GM12891 (cell line): ENCODE measurements at regions not wholly inside any gene's neighbourhood (a gene's known extent, or its start where the extent isn't known, plus 50 kb on each side); places are given as distances from the start of the nearest gene placed in this dataset.
A peak's percentile ranks its signal among the peaks of the same experiment; 100 is the strongest.

Experiments used
- DNase-seq: peaks from one replicate; pipeline ENCODE4 v3.0.0; 2011; ENCODE audit warnings: low spot score; ENCODE audit not compliant: insufficient read length
- FAIRE-seq: peaks from 2 replicates; lab custom pipeline; 2011; peaks lifted over from hg19 to GRCh38; lab: Jason Lieb, UNC
- PAX5 ChIP-seq: IDR thresholded peaks from 2 replicates; pipeline ENCODE4 v1.6.1; 2011; ENCODE audit warnings: low read length, moderate library complexity, mild to moderate bottlenecking; ENCODE audit not compliant: insufficient read depth, severe bottlenecking
- POLR2A ChIP-seq: IDR thresholded peaks from 2 replicates; pipeline ENCODE4 v1.6.1; 2011; ENCODE audit warnings: low read depth, low read length, control low read depth
- POLR2AphosphoS5 ChIP-seq: IDR thresholded peaks from 2 replicates; pipeline ENCODE4 v1.6.1; 2011; ENCODE audit warnings: low read depth, low read length, control low read depth
- POU2F2 ChIP-seq: IDR thresholded peaks from 2 replicates; pipeline ENCODE4 v1.6.1; 2011; ENCODE audit warnings: low read depth, mild to moderate bottlenecking, control low read depth, low read length, moderate library complexity
- SPI1 ChIP-seq: IDR thresholded peaks from 2 replicates; pipeline ENCODE4 v1.6.1; 2011; ENCODE audit warnings: low read depth, low read length, control low read depth
- TAF1 ChIP-seq: IDR thresholded peaks from 2 replicates; pipeline ENCODE4 v1.6.1; 2011; ENCODE audit warnings: low read depth, low read length, control low read depth

DNA sequence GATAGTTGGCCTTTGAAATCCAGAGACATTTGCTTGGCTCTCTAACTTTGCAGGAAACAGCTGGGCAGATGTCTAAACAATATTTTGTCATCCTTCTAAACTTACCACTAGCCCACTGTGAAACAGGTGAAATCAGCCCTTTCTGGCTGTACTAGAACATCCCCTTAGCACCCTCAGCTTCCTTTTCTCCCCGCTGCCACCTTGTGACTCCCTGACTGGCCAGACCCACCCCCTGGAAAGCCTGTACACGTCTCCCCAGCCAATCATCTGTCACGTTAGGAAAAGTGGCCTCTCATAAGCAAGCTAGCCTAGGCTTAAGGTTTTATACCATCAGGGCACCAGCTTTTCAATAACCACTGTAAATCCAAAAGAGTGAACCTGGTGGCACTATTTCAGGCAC, 88.6 kb upstream of the E2F3 start:
- no peak for DNase-seq
- FAIRE-seq, result no peak
- TF ChIP-seq TAF1 (no peak), POLR2A (no peak), POU2F2 (no peak), SPI1 (no peak), PAX5 (no peak), POLR2AphosphoS5 (no peak)

DNA sequence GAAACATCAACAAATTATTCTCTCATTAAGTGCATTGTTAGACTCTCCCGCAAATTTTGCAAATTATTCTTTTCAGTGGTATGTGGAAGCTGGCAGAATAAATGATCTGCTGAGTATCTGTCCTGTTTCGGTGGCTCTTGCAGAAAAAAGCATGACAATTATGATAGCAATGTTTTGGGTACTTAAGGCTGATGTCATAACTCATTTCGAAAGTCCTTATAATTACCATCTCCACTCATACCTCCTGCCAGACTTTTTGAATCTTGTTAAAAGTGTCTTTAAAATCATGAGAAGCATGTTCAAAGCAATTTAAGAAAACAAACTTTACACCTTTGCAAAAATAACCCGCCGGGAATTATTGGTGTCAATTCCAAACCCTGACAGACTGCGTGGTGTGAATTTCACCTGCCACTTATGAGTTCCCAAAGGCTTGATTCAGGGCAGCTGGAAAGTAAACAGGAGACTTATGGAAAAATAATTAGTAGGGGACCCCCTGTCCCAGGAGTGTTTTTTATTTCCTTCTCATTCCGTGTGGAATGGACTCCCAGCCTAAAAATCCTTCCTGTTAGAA, 87.6 kb upstream of the E2F3 start:
- FAIRE-seq (no peak), DNase-seq (no peak)
- no peak for TF ChIP-seq POU2F2
- TF ChIP-seq POLR2A, result no peak
- TF ChIP-seq TAF1, result no peak
- no peak for TF ChIP-seq PAX5
- TF ChIP-seq POLR2AphosphoS5, result no peak
- no peak for TF ChIP-seq SPI1

DNA sequence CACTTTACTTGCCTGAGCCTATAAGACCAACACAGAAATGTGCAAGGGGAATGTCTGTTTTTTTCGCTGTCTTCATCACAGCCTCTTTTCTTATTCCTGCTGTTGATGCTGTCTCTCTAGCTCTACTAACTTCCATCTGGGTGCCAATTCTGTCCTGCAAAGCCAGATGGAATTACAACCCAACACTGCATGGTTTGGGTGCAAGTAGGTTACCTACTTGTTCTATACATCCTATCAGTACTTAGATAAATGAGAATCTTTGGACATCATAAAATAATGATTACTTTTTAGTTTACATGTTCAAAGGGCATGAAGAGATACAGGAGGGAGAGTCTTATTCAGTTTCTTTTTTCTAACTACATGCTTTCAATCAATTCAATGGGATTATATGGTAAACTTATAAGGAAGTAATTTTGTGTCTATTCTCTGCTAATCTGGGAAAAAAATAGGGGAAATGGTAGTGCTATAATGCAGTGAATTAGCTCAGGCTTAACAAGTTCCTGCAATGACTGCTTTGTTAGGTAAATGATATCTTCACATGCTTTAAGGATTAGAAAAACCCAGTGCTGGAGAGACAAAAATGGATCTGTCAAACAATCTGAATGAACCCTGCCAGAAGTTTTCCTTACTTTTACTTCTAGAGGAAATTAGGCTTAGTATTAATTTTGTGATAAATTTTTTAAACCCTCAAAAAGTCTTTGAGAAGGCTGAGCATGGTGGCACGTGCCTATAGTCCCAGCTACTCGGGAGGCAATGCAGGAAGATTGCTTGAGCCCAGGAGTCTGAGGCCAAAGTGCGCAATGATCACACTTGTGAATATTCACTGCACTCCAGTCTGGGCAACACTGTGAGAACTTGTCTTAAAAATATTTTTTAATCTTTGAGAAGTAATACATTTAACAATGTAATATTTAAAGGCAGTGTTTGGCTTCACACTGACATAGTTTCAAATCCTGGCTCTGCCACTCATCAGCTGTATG, 86.5 kb upstream of the E2F3 start:
- FAIRE-seq, result no peak
- no peak for DNase-seq
- TF ChIP-seq TAF1 (no peak), PAX5 (no peak), POLR2AphosphoS5 (no peak), POU2F2 (no peak), SPI1 (no peak), POLR2A (no peak)

DNA sequence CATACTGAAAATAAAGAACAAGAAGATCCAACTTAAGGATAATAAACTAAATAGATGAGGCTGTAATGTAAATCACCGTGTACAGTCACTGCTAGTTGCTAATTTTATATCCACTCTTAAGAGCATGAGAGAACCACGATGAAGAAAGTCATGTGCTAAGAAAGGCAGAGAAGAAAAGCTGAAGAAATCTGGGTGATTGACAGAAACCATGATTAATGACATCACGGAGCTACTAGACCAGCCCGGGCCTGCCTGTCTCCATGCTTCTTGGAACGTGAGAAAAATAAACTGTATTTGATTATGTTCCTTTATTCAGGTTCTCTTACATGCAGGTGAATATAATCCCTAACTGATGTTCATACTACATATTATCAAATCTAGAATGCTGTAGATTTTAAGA, 84.2 kb upstream of the E2F3 start:
- TF ChIP-seq POLR2A (no peak), SPI1 (no peak), POU2F2 (no peak), POLR2AphosphoS5 (no peak), TAF1 (no peak), PAX5 (no peak)
- DNase-seq, result no peak
- FAIRE-seq, result no peak

DNA sequence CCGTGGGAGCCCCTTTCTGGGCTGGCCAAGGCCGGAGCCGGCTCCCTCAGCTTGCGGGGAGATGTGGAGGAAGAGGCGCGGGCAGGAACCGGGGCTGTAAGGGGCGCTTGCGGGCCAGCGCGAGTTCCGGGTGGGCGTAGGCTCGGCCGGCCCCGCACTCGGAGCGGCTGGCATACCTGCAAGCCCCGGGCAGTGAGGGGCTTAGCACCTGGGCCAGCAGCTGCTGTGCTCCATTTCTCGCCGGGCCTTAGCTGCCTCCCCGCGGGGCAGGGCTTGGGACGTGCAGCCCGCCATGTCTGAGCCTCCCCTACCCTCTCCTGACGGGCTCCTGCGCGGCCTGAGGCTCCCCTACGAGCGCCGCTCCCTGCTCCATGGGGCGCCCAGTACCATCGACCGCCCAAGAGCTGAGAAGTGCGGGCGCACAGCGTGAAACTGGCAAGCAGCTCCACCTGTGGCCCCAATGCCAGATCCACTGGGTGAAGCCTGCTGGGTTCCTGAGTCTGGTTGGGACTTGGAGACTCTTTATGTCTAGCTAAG, 82.8 kb upstream of the E2F3 start:
- DNase-seq, result no peak
- no peak for FAIRE-seq
- no peak for TF ChIP-seq TAF1
- no peak for TF ChIP-seq POLR2AphosphoS5
- no peak for TF ChIP-seq POU2F2
- no peak for TF ChIP-seq SPI1
- TF ChIP-seq POLR2A, result no peak
- no peak for TF ChIP-seq PAX5

DNA sequence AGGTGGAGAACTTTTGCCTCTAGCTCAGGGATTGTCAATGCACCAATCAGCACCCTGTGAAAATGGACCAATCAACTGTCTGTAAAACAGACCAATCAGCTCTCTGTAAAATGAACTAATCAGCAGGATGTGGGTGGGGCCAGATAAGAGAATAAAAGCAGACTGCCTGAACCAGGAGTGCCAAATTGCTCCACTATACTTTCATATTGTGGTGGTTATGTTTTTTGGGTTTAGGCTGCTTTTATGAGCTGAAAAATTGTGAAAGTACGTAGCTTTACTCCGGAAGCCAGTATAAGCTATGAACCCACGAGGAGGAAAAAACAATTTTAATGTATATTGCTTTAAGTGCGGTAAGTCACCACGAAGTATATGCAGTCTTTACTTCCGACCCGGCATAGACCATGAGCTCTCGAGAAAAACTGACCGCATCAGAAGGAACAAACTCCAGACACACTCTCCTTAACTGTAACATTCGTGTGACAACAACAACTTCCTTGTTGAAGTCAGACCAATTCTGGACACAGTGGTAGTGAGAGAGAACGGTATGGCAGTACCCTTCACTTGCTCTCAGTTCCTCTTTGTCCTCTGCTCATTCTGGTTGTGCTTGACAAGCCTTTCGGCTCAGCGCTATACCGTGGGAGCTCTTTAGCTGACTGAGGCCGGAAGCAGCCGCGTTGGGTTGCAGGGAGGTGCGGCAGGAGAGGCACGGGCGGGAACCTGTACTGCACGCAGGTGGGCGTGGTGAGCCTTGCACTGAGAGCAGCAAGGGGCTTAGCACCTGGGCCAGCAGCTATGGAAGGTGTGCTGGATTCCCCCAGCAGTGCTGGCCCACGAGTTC, 81.9 kb upstream of the E2F3 start:
- FAIRE-seq, result peak; percentile 99
- peak; percentile 67 for DNase-seq
- peak; percentile 100 for TF ChIP-seq SPI1
- TF ChIP-seq PAX5, result peak; percentile 73
- peak; percentile 65; the same call in 1 of the 2 replicates for TF ChIP-seq TAF1
- peak; percentile 82 for TF ChIP-seq POU2F2
- TF ChIP-seq POLR2AphosphoS5, result peak; percentile 76
- TF ChIP-seq POLR2A, result peak; percentile 85

DNA sequence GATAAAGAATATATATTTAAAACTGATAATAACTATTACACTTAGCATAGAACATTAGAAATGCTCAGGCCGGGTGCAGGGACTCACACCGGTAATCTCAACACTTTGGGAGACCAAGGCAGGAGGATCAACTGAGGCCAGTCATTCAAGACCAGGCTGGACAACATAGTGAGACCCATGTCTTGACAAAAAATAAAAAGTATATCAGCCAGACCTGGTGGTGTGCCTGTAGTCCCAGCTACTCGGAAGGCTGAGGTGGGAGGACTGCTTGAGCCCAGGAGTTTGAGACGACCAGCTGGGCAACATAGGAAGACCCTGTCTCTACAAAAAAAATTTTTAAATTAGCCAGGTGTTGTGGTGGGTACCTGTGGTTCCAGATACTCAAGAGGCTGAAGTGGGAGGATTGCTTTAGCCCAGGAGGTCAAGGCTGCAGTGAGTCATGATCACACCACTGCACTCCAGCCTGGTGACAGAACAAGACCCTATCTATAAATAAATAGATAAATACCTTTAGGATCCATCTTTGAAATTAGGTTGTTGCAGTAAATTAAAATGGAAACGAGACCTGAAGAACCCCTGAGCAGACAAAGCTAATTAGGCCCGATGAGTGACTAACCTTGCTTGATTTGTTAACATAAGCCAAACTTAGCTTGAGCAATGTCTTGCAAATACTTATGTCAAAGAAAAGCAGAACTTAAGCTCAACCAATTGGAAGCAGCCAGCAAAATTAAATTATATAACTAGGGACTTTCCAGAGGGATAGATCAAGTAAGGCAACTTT, 75.8 kb upstream of the E2F3 start:
- TF ChIP-seq PAX5 (no peak), SPI1 (no peak), POLR2AphosphoS5 (no peak), TAF1 (no peak), POLR2A (no peak)
- FAIRE-seq (no peak), DNase-seq (no peak)

DNA sequence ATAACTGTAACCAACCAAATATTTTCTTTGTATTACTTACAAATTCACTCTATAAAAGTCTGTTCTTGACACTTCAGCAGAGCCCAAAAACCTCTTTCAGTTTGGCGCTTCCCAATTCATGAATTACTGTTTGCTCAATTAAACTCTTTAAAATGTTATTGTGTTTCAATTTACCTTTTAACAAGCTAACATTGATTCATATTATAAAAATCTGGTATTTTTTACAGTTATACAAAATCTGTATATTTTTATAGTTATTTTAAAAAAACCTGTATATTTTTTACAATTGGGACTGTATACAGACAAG, 75.3 kb upstream of the E2F3 start:
- no peak for FAIRE-seq

More for the DNA sequence above, 75.3 kb upstream of the E2F3 start:
- no peak for DNase-seq
- TF ChIP-seq SPI1 (no peak), POLR2A (no peak), PAX5 (no peak), POLR2AphosphoS5 (no peak), POU2F2 (no peak), TAF1 (no peak)
